Hematopoietic multipotent progenitor cell treated with erythropoietin and hydrocortisone succinate and interleukin-3 and kit ligand, for 17 days (in vitro differentiated cells): ENCODE measurements at regions not wholly inside any gene's neighbourhood (a gene's known extent, or its start where the extent isn't known, plus 50 kb on each side); places are given as distances from the start of the nearest gene placed in this dataset.
"Not testable (repeated sequence)": the region's sequence is repeated elsewhere in the genome, so short reads cannot be mapped to it uniquely, and the experiment has no call there.

ENCODE experiments used
- DNase-seq: peaks from one replicate; pipeline ENCODE4 v3.0.0-alpha.2; 2015; ENCODE audit warnings: low spot score

DNA sequence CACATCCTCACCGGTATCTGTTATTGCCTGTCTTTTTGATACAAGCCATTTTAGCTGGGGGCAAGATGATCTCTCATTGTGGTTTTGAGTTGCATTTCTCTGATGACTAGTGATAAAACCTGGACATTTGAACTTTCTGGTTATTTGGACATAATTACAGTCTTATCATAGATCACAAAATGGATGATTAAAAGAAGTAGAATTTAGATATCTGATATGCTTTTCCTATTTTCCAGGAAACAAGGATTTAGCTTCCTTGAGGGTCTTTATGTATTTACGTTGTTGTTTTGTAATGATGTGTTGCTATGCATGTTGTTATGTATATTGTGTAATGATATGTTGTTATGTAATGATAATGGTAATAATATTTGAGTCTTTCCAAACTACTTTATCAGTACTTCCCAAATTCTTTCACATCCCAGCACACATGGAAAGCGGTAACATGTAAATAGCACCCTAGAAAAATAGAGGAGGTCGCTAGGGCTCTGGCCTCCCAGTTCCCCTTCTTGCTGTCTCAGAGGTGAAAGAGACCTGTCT, 53.8 kb downstream of the GJD2 start:
- DNase-seq = no peak

DNA sequence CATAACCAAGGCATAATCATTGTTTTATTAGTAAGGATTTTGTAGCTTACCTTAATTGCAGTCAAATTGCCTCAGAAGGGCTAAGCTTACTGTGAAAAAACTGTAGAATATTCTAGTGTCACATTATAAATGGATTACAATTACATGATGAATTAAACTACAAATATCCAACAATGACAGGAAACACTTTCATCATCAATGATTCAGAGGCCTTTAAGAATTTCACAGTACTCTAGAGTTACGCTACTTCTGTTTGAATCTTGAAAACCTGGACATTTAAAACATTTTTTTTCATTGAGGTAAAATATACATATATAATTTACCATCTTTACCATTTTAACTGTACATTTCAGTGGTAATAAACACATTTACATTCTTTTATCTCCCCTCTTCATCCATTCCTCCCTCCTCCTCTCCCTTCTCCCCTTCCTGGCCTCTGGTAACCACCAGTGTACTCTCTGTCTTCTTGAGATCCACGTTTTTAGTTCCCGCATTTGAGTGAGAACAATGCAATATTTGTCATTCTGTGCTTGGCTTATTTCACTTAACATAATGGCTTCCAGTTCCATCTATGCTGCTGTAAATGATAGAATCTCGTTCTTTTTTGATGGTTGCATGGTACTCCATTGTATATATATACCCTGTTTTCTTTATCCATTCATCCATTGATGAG, 54.7 kb downstream of the GJD2 start:
- DNase-seq = no peak

DNA sequence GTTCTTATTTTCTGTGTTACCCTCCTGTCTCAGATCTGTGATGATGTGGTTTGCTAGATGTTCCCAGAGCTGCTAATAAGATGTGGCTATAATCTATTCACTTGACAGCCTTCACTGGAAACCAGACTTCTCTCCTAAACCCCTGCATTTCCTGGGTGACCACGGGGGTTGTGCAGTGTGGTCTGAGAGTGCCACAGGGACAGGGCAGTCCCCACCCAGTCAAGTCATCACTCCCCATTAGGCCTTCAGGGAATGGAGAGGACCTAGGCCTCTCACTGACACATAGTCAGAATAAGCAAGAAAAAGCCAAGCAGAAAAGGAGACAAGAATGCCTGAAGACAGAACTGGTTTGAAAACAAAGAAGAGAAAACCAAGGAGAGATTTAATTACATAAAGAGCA, 58.3 kb downstream of the GJD2 start:
- no peak for DNase-seq

DNA sequence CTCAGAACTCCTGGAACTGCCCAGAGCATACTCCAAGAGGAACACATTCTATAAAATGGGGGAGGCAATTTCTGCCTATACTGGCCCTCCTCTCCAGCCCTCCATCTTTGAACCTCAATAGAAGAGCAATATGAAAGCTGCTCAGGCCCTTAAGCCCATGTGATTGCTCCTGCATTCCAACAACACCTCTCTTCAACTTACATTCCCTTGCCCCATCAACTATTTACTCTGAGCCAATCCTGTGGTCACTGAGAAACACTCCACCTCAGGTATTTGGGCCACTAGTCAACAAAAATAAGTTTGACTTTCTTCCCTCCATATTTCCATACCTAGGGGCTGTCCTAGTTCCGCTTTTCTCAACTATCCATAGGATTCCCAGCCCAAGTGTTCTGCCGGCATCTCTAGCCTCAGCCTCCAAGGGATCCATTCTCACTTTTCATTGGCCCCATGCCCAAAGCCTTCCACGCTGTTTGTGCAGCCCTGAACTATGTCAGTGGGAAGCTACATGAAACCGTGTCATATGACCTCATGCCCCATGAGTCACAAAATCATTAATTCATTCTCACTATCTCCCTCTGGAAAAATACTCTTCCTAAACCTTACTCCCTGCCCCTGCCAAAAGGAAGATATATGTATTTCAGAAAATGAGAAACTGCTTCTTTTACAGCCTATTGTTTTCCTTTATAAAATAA, 61.6 kb downstream of the GJD2 start:
- DNase-seq = no peak

DNA sequence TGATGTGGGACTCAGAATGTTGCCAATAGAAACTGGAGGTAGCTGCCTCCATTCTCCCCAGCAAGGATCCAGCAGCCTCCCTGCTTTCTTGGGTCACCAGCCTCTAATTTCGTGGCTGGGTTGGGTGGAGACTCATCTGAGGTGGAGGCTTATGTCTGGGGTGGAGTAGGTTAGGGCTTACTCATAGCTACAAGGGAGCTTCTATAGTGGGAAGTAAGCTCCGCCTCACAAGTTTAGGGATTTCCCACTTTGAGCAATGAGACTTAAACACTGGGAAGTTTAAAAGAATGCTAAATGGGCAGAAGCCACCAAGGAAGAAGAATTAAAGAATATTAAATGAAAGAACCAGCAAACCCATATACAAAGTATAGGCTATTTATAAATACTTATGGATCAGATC, 63.8 kb downstream of the GJD2 start:
- DNase-seq = no peak

DNA sequence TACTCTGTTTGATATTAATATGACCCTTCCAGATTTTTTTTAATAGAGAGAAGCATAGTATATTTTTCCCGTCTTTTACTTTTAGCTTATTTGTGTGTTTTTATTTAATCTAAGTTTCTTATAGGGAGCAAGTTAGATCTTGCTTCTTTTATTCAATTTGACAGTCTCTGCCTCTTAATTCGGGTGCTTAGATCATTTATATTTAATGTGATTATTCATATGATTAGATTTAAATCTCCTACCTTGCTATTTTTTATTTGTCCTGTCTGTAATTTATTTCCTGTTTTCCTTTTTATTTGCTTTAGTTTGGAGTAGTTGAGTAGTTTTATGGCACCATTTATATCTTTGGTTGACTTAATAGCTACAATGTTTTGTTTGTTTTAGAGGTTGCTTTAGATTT, 66.1 kb downstream of the GJD2 start:
- DNase-seq = no peak

DNA sequence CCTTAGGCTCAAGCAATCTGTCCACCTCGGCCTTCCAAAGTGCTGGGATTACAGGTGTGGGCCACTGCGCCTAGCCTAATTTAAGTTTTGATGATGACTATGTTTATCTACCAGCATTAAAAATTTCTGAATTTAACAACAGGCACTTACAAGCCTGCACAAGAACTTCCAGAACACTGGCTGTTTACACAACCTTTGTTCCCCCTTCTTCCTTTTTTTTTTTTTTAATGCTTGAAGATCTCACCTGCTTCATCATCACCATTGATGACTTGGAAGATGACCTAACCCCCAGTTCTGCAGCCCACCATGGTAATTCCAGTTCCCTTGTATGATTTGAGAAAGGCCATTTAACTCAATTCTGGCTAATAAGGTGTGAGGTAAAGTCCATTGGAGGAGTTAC, 70.4 kb downstream of the GJD2 start:
- DNase-seq = no peak

DNA sequence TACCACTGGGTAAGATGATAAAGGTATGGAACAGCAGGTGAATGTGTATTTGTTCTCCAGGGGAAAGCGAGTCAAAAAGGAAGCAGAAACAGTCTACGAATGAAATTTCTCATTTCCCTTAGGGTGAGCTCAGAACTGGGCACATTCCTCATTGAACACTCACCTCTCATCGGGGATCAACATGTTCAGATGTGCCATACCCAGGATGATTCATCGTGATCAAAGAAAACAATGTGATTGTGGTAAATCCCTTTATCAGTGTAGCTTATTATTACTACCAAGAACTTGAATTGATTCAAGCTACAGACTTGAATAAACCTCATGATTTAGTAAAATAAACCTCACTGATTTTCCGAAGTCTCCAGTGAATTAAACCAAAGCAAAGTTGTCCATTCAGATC, 72.1 kb downstream of the GJD2 start:
- no peak for DNase-seq

DNA sequence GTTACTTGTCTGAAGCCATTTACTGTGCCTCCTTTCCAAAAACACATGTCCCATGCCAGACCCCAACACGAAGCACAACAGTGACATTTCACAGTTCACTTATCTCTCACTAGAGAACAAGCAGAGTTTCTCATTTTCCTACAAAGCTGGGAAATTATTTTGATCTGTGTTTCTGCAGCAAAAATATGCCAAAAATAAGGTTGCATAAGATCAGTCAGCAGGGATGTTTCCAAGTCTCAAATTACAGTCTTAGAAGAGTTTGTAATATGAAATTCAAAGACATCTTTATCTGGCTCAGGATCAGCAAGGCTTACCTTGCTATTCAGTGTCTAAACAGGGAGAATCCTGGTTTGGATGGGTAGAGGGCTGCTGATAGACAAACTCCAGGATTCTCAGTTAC, 75.5 kb downstream of the GJD2 start:
- DNase-seq = no peak

DNA sequence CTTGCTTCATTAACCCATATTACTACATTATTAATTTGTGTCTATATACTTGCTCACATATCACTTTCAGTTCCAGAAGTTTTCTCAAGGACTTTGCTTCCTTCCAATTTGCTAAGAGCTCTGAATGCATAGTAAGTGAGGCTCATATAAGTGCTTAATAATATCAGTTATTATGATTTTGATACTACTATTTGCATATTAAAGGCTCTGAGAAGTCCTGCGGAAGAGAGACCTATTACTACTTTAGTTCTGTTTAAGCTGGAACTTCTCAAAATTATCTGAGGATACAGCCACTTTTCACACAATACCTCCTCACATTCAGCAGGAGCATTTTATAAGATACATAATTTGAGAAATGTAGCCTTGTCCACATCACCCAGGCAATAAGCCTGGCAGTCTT, 81.6 kb downstream of the GJD2 start:
- no peak for DNase-seq

DNA sequence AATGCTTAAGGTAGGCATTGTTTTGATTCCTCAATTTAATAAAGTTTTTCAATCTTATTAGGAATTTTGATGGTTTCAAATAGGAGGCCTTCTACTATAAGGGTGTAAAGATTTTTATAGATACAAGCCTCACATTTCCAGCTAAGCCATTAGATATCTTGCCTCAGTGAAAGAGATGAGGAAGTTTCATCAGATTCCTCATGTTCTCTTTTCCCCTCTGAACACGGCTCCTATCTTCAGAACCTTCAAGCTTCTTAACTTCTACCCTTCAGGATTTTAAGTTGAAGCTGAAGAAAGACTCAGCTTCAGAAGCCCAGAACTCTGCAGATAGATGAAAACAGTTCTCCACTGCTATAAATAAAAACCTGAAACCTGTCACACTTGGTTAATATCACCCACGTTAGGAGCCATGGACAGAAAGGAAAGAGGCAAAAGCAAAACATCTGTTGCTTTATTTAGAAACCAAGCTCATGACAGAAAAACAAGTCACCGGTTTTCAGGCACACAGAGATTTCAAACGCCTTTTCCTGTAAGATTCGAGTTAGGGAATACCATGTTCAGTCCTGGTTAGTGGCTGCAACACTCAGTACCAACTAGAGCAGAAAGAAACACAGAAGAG, 82.2 kb upstream of the GOLGA8B start:
- DNase-seq = no peak

DNA sequence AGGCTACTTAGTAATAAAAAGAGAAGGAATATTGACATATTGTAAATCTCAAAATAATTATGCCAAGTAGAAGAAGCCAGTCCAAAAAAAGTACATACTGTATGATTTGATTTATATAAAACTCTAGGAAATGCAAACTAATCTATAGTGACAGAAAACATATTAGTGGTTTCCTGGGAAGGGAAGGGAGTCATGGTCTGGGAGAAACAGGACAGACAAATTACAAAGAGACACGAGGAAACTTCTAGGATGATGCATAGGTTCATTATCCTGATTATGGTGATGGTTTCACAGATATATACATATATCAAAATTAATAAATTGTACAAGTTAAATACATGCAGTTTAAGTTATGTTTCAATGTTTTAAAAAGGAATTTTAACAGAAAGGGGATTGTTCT, 81.0 kb upstream of the GOLGA8B start:
- DNase-seq = no peak

DNA sequence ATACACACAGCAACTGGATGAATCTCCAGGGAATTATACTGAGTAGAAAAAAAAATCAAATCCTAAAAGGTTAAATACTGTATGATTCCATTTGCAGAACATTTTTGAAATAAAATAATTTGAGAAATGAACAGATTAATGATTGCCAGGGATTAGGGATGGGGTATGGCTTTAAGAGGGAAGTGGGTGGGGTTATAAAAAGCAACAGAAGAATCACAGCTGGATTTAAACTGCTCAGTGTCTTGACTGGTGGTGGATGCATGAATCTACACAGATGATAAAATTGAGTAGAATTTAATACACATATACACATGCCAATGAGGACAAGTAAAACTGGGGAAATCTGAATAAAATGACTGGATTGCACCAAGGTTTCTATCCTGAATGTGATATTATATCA, 79.7 kb upstream of the GOLGA8B start:
- DNase-seq = no peak

DNA sequence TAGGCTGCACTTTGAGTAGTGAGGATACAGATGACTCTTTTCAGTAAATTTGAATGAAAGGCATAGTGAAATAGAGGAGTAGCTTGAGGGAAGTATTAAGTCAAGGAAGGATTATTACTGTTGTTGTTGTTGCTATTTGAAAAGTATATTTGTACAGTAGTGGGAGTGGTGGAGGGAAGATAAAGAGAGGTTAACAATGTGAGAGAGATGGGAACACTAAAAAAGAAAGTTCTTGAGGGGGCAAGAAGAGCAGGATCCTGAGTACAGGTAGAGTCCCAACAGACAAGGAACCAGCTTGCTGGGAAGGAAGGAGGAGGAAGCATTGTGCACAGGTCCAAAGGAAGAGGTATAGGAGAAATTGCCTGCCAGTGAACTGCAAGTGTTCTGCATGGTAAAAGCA, 75.6 kb upstream of the GOLGA8B start:
- DNase-seq = no peak

DNA sequence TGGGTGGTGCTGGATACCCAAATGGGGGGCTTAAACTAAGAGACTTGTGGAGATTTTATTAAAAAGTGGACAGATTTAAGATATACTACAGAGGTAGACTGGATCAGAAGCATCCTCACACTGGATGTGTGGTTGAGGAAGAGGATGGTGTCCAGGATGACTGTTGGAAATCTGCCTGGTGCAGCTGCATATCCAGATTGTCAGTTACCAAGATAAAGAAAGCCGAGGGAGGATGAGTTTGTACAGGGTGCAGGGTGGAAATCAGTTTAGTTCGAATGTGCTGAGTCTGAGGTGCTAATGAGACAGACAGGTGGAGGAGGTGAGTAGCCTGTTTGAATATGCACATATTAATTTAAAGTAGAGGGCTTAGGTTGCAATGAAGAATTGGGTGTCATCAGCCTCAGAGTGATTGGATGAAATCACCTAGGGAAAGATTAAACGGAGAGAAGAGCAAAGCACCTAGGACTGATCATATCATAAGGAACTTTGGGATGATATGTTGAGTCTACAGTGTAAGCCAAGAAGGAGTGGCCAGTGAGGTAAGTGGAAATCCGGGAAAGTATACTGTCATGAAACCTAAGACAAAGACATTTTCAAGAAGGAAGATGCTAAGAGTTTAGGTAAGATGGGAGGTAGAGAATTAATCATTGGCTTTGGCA, 74.1 kb upstream of the GOLGA8B start:
- no peak for DNase-seq

DNA sequence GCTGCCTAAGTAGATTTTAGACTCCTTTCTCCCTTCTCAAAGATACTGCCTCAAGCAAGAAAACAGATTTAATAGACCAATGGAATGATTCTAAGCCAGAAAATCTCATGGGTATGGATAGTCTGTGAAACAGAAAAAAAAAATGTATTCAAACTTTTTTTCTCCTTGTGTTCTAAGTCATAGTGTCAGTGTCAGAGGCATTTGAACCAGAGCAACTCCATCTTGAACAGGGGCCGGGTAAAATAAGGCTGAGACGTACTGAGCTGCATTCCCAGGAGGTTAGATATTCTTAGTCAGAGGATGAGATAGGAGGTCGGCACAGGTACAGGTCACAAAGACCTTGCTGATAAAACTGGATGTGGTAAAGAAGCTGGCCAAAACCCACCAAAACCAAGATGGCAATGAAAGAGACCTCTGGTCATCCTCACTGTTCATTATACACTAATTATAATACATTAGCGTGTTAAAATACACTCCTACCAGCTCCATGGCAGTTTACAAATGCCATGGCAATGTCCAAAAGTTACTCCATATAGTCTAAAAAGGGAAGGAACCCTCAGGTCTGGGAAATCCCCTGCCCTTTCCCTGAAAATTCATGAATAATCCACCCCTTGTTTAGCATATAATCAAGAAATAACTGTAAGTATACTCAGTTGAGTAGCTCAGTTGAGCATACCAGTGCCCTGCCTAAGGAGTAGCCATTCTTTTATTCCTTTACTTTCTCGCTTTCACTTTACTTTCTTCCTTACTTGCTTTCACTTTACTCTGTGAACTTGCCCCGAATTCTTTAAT, 72.8 kb upstream of the GOLGA8B start:
- DNase-seq = no peak

DNA sequence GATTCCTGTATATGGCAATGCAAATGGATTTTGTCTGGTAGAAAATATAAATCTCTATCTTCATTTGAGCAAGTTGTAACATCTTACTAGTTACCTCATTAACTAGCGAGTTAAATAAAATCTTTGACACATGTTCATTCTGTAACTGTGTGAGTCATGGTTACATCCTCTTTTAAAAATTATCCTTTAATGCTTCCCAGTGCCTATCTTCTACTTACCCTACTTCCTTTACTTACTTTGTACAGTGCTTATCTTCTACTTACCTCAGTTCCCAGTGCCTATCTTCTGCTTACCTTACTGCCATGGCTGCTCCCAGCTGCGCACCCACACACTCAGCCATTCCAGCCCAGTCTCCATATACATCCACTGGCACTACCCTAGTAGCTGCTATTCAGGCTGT, 71.9 kb upstream of the GOLGA8B start:
- DNase-seq = no peak

DNA sequence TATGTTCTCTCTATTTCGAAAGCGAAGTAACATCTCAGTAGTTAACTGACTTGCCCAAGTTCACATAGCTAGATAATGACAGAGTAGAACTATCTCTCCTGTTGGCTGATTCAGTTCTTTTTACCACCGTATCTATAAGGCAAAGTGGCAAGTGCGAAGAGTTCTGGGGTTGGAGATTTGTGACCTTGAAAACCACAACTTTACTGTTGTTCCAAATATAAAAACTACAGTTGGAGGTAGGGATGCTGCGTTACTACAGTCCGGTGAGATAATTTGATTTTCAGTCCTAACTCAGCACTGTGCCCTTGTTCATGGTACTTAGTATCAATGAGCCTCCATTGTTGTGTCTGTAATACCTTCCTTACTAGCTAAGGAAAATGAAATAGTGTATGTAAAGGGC, 71.2 kb upstream of the GOLGA8B start:
- DNase-seq = no peak

DNA sequence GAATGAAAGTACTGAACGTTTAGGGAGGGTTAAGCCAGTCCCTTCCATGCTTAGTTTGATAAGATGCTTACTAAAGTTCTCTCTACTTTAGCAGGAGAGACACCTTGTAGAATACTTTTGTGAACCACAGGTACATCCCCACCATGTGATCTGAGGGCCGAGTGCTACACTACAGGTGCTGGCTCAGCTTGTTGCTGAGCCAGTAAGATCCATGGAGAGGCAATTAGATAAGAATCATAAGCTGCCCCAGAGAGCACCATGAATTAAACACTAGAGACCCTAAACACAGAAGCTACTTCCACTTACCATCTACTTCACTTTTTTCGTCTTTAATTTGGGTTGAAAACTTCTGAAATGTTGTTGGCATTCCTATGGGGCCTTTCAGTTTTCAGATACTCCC, 70.5 kb upstream of the GOLGA8B start:
- no peak for DNase-seq

DNA sequence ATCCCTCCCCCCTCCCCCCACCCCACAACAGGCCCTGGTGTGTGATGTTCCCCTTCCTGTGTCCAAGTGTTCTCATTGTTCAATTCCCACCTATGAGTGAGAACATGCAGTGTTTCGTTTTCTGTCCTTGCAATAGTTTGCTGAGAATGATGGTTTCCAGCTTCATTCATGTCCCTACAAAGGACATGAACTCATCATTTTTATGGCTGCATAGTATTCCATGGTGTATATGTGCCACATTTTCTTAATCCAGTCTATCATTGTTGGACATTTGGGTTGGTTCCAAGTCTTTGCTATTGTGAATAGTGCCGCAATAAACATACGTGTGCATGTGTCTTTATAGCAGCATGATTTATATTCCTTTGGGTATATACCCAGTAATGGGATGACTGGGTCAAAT, 69.9 kb upstream of the GOLGA8B start:
- not testable (repeated sequence) for DNase-seq

DNA sequence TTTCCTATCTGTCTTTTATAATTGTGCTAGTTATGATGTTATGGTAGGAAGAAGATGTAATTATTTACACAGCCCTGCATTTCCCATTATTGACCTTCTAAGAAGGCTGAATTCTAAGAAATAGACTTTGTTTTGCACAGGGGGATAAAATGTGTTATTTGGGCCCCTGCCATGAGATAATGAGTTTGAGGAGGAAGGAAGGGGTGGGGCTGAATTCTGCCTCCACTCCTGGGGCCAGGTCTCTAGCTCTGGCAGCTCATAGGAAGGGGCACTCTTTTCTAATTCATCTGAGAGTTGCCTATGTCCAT, 69.2 kb upstream of the GOLGA8B start:
- no peak for DNase-seq

DNA sequence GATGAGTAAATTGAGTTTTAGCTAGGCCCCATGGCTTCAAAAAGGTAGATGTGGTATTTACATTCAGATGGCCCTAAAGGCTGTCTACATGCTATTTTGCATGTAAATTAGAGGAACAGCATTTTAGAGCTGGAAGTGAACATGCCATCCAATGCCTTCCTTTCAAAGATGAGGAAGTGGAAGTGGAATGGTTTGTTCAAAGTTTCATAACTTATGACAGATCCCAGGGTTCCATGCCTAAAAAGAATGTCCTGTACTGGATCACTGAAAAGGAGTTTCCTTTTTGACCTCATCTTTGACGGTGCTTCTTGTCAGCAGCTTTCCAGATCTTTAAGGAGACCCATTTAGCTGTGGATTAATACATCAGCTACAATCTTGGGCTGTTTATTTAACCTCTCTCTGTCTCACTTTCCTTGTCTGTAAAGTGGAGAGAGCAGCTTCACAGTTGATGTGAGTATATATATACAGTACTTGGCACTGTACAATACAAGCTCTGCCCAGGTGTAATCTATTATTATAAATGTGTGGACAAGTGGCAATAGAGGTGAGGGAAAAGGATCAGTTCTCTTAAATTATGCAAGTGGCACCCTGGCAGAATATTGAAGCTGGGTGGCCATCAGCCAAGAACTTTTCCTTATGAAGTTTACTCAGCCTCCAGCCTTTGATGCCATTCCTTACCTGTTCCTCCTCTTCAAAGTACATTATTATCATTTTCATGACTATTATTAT, 68.7 kb upstream of the GOLGA8B start:
- peak; percentile 7 for DNase-seq
